DMS53 treated with DMSO at 0.1 percent for 48 hours (cell line): ENCODE measurements at regions not wholly inside any gene's neighbourhood (a gene's known extent, or its start where the extent isn't known, plus 50 kb on each side); places are given as distances from the start of the nearest gene placed in this dataset.
"Not testable (repeated sequence)": the region's sequence is repeated elsewhere in the genome, so short reads cannot be mapped to it uniquely, and the experiment has no call there.

Experiments
- DNase-seq: peaks from one replicate; lab custom pipeline; 2025; ENCODE audit not compliant: unreplicated experiment; lab: John Stamatoyannopoulos, UW

DNA sequence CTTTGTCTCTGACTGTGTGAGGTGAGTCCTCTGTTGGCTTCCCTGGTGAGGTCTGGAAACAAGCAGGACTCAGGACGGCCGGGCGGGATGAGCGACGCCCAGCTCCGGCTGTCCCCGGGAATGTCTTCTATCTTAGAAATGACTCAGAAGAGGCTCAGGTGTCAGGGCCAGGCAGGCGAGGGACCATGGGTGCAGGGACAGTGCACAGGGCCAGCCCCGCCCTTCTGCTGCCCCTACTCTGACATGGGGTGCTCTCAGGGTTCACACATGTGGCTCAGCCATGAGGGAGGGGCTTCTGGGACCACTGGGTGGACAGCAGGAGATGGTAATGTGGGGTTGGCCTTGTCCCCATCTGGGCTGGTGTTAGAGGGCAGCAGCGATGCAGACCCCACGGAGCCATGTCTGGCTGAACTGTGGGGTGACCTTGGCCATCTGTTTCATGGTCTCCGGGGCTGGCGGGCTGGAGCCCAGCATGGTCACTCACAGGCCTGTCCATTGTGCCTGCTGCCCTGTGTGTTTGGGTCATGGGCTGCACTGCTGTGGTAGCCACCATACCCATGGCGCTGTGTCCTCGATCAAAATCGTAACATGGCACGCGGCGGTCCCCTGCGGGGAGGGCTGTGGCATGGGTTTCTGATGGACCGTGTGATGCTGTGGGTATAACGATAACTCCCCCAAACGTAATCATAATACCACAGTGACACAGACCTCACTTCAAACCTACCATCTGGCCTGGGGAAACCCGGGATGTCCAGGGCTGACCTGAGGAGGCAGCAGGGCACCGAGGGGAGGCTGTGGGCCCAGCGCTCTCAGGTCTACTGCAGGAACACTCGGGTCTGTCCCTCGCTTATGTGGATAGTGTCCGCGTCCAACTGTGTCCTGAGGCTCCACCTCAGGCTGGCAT, 368.8 kb downstream of the TMEM121 start:
- no peak for DNase-seq

DNA sequence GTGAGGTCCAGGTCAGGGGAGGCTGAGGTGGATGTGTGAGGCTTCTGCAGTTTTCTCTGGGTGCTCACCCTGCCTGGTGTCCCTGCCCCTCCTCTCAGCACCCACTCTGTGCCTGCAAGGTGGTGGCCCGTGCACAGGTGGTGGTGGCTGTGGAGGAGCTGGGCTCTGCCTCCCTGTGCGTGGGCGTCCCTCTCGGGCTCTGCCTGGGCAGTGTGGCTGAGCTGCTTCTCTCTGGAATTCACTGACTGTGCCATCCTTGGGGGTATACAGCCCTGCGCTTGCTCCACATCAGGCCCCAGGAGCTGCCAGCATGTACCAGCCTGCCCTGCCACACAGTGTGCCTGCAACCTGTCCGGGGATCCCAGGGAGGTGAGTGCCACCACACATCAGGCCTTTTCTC, 369.8 kb downstream of the TMEM121 start:
- DNase-seq, result not testable (repeated sequence)

DNA sequence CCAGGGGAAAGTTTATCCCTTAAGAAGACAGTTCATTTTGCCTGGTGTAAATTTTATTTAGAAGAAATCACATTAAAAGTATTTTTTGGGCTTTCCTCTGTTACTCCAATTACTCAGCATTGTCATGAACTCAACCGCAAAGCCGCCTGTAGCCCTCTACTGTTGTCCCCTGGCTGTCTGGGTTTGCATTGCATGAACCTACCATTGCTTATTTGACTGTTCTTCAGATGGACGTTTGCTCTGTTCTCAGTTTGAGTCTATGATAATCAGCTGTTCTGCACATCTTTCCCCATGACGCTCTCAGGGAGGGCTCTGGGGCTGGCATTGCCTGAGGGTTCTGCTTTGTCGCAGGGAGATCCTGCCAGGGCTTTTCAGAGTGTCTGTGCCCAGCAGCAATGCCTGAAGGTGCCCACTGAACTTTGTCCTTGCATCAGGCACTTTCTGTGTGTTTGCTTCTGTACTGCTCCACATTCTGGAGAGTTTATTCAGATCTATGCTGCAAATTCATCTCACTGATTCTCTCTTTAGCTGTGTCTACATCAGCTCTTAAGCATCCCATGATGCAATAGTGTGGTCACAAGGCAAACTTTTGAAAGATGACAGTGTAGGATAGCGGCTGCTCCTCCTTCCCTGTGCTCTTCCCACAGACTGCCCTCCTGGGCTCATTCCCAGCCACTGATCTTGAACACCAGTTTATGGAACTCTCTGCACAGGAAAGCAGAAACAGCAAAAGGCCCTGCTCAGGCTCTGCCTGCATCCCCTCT, 370.8 kb downstream of the TMEM121 start:
- not testable (repeated sequence) for DNase-seq

DNA sequence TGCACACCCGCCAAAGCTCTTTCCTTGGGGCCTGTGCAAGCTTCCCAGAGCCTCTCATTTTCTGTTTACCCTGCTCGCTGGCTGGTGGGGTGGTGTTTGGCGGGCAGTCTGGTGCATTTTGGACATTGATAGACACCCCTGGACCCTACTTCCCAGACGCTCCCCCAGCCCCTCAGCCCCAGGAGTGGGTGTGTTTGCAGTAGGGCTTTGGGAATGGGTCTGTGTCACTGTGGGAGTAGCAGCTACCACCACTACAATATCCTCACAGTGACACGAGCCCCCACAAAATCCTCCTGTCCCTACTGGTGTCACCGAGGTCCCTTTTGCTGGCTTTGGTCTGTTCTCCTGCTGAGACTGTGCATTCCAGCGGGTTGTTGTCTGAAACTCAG, 371.3 kb downstream of the TMEM121 start:
- DNase-seq, result no peak

DNA sequence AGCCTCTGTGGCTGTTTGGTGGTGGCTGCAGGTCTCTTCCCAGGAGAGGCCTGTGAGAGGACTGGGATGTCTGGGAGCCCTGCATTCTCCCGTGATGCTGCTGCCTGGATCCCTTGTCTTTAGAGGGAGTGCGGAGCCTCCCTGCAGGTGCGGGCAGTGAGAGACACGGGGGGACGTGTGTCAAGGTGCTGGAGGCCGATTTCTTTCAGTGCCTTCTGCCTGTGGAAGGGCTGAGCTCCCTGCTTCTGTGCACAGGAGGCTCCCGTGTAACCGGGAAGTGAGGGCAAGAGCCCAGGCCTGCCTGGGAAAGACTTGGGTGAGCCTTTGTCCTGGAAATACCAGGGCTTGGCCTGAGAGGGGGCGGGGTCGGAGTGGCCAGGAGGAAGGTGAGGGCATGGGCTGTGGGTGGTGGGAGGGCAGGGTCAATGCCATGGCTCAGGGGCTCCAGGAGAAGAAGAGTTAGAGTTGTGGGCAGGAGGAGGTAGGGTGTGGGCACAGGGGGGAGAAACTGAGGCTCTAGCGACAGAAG, 372.2 kb downstream of the TMEM121 start:
- no peak for DNase-seq

DNA sequence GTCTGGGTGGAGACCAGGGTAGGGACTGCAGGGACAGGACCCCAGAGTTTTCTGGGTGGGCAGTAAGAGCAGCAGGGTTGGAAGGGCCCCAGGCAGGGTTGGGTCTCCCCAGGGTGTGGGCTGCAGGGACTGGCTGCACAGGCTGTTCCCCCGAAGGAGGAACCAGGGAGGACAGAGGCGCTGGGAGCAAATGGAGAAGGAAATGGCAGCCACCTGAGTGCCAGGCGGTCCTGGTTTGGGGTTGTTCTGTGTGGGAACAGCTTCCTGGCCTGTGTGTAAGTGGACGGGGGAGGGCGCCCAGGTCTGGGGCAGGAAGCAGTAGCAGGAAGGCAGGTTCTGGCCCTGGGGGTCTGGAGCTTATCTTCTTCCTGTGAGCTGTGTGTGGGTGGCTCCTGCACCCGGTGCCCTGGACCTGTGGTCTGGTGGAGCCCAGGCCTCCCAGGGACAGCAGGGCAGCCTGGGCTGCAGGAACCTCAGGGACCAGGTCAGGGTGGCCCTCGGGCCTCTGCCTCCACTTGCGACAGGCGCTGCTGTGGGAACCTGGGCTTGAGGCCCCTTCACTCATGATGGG, 372.8 kb downstream of the TMEM121 start:
- DNase-seq, result no peak

DNA sequence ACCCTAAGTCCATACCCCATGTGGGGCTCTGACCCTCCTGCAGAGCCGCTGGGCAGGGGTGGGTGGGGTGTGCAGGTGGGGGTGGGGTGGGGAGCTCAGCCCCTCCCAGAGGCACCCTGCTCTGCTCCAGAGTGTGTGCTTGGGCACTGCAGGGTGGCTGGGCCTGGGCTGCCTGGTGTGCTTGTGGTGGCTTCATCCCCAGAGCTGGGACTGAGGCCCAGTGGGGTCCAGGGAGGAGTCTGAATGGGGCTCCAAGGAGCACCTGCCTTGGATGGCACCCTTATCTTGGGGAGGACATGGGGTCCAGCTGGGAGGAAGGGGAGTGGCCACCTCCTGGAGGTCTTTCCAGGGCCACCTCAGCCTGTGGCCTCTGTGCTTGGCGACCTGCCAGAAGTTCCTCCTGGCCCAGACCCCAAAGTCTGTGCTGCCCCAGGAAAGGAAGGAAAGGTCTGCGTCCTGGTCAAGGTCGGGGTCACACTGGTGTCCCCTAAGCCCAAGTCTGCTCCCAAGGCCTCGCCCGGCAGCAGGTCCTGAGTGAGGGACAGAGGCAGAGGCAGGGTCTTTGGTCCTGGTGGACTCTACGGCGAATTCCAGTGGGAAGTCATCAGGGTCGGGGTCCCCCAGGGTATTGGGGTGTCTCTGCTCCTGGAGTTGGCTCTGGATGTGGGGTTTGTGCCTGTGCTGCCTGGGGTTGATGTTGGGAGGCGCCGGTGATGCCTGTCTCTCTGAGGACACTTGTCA, 373.4 kb downstream of the TMEM121 start:
- DNase-seq, result no peak

DNA sequence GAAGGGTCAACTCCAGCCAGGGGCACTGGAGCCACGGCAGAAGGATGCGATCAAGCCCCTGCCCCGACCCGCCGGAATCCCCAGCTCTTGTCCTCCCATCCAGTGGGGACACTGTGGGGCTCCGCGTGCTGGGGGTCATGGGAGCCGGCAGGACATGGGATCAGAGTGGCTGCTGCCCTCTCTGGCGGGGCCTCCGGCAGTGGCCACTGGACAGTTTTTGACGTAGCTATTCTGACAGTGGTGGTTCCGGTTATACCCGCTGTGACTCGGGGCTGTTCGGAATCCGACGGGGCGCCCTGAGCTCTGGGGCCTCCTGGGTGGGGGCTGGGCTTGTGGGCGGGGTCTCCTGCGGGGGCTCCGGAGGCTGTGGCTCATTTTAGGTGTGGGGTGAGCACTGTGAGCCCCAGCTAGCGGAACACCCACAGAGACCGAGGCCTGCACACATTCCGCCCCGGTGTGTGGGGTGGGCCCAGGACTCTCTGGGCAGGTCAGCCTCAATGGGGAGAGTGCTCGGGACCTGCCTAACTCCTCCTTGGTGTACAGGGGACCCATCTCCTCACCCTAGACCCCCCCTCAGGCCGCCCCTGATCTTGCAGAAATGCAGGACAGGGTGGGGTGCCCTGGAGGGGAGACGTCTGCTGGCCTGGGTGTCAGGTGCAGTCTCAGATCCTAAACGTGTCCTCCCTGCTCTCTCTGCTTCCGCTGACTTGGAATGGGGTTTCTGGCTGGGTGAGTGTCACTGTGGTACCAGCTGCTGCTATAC, 374.2 kb downstream of the TMEM121 start:
- no peak for DNase-seq

DNA sequence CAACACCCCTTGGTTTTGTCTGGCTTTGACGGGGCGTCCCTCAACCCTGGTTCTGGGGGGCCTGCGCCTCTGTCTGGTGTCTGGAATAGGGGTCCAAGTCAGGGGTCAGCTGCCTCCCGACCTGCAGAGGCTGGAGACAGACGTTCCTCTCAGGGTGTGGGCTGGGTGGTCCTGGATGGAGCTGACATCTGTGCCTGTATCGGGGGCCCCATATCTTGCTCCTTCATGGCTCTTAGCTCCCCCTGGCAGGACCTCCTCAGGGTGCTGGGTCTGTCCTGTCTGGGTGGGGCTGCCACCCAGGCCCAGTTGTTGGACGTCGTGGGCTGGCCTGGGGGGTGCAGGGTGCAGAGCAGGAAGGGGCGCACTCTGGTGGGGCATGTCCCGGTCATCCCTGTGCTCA, 374.8 kb downstream of the TMEM121 start:
- DNase-seq, result no peak

DNA sequence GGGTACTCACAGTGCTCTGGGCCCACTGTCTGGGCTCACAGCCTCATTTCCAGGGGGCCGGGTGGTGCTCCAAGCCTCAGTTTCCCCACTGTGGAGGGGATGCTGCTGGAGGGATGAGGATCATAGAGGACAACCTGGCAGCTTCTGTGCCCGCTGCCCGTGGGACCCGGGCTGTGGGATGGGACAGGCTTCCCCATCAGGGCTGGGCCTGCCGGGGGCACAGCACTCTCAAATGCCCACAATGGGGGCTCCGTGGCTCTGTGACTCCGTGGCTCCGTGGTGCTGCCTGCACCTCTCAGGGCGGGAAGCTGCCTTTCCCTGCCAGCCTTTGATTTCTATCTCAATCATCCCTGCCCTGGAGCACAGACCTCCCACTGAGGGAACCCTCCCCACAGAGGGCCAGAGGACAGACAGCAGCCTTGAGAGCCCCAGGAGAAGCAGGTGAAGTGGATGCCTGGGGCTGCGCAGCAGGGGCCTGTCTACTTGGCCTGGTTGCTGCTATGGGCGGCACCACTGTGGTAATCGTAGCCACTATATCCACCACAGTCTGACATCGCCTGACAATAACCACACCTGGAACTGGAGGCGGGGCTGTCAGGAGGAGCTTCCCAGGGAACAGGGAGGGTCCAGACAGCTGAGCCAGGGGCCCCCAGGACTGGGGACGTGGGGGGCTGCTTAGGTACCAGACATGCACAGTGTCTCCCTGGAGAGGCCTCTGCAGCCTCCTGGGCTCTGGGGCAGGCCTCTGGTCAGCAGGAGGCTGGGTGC, 375.9 kb downstream of the TMEM121 start:
- no peak for DNase-seq

DNA sequence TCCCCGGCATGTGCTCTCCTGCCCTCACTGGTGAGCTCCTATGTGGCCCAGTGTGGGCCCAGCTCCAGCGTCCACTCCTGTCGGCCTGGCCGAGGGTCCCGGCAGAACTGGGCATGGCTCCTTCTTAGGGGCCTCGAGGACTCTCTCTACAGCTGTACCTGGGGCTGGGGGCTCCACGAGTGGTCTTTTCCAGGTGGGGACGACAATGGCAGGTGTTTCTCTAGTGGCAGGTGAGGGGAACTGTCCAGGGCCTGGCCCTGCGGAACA, 376.4 kb downstream of the TMEM121 start:
- DNase-seq, result not testable (repeated sequence)

DNA sequence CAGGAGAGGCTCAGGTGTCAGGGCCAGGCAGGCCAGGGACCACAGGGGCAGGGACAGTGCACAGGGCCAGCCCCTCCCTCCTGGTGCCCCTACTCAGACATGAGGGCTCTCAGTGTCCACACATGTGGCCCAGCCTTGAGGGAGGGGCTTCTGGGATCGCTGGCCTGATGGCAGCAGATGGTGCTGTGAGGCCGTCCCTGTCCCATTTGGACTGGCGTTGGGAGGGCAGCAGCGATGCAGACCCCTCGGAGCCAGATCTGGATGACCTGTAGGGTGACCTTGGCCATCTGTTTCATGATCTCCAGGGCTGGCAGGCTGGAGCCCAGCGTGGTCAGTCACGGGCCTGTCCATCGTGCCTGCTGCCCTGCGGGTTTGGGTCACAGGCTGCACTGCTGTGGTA, 377.6 kb downstream of the TMEM121 start:
- DNase-seq, result no peak

DNA sequence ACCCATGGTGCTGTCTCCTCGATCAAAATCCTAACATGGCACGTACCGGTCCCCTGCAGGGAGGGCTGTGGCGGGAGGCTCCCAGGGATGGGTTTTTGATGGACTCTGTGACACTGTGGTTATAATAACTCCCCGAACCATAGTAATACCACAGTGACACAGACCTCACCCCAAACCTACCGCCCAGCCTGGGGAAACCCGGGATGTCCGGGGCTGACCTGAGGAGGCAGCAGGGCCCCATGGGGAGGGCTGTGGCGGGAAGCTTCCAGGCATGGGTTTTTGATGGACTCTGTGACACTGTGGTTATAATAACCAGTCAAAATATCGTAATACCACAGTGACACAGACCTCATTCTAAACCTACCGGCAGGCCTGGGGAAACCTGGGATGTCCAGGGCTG, 378.0 kb downstream of the TMEM121 start:
- no peak for DNase-seq

DNA sequence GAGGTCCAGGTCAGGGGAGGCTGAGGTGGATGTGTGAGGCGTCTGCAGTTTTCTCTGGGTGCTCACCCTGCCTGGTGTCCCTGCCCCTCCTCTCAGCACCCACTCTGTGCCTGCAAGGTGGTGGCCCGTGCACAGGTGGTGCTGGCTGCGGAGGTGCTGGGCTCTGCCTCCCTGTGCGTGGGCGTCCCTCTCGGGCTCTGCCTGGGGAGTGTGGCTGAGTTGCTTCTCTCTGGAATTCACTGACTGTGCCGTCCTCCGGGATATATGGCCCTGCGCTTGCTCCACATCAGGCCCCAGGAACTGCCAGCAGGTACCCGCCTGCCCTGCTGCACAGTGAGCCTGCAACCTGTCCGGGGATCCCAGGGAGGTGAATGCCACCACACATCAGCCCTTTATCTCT, 379.1 kb downstream of the TMEM121 start:
- DNase-seq, result no peak

DNA sequence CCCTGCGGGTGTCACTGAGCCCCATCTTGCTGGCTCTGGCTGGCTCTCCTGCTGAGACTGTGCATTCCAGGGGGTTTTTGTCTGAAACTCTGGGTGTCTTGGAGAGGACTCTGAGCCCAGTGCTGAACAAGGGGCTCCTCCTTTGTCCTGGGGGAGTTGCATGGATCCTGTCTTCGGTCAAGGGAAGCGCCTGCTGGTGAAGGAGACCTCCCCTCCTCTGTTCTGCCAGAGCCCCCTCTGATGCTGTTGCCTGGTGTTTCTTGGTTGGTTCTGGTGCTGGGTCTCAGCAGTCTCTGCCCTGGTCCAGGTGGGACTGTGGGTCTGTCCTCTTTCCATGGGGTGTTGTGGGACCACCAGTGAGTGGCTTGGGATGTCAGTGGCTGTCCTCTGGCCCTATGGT, 380.9 kb downstream of the TMEM121 start:
- no peak for DNase-seq

DNA sequence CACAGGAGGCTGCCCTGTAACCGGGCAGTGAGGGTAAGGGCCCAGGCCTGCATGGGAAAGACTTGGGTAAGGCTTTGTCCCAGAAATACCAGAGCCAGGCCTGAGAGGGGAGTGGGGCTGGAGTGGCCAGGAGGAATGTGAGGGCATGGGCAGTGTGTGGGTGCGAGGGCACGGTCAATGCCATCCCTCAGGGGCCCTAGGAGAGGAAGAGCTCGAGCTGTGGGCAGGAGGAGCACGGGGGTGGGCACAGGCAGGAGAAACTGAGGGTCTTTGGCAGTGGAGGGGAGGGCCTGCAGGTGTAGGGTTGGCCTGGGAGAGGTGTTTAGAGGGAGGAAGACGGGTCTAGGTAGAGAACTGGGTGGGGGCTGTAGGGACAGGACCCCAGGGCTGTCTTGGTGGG, 381.6 kb downstream of the TMEM121 start:
- DNase-seq, result no peak

DNA sequence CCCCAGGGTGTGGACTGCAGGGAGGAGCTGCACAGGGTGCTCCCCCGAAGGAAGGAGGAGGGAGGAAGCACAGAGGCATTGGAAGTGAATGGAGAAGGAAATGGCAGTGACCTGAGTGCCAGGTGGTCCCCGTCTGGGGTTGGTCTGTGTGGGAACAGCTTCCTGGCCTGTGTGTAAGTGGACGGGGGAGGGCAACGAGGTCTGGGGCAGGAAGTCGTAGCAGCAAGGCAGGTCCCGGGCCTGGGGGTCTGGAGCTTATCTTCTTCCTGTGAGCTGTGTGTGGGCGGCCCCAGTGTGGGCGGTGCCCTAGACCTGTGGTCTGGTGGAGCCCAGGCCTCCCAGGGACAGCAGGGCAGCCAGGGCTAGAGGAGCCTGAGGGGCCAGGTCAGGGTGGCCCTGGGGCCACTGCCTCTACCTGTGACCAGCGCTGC, 382.1 kb downstream of the TMEM121 start:
- no peak for DNase-seq

DNA sequence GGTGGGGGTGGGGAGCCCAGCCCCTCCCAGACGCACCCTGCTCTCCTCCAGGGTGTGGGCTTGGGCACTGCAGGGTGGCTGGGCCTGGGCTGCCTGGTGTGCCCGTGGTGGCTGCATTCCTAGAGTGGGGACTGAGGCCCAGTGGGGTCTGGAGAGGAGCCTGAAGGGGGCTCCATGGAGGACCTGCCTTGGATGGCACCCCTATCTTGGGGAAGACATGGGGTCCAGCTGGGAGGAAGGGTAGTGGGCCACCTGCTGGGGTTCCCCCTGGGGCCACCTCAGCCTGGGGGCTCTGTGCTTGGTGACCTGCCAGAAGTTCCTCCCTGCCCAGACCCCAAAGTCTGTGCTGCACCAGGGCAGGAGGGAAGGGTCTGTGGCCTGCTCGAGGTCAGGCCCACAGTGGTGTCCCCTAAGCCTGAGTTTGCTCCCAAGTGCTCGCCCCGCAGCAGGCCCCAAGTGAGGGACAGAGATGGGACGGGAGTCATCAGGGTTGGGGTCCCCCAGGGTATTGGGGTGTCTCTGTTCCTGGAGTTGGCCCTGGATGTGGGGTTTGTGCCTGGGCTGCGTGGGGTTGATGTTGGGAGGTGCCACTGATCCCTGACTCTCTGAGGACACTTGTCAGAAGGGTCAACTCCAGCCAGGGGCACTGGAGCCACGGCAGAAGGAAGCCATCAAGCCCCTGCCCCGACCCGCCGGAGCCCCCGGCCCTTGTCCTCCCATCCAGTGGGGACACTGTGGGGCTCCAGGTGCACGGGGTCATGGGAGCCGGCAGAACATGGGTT, 382.9 kb downstream of the TMEM121 start:
- DNase-seq, result no peak

DNA sequence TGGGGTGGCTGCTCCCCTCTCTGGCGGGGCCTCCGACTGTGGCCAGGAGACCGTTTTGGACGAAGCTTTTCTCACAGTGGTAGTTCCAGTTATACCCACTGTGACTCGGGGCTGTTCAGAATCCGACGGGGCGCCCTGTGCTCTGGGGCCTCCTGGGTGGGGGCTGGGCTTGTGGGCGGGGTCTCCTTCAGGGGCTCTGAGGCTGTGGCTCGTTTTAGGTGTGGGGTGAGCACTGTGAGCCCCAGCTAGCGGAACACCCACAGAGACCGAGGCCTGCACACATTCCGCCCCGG, 383.4 kb downstream of the TMEM121 start:
- not testable (repeated sequence) for DNase-seq
